Body of pancreas (tissue), 4 donors: ENCODE measurements at regions not wholly inside any gene's neighbourhood (a gene's known extent, or its start where the extent isn't known, plus 50 kb on each side); places are given as distances from the start of the nearest gene placed in this dataset.

Experiments
- POLR2A ChIP-seq, 3 donors: fragments of 450-650 bp; IDR thresholded peaks; one replicate each; pipeline ENCODE4 v1.6.1; 2016; ENCODE audit warnings: antibody characterized with exemption in 3 of 3, mild to moderate bottlenecking in 2 of 3
- TF ChIP-seq, protein P1 (sequence below), 7 experiments: fragments of 450-650 bp in 4 of 7; fragments of 200-600 bp in 3 of 7; sonication (generic) in 3 of 7; IDR thresholded peaks; one replicate each; pipeline ENCODE4 v1.5.1; 2016 to 2019; ENCODE audit warnings: antibody characterized with exemption in 7 of 7

DNA sequence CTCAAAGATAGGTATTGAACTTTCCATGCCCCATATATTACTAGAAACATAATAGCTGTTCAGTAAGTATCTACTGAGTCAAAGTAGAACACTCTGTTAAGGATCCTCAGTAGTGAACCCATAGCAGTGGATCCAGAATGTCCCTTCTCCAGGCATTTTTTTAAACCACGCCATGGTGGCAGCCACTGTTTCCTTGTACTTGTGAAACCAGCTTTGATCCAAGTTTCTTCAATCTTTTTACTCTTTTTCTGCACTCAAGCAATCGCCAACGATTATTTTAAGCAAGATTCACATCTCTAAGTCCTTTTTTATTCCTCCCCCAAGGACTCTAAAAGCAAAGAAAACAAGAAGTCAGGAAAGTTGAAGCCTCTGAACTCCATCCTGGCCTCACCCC lies 291.2 kb upstream of the SLC14A2 start:
- TF ChIP-seq, protein P1, sequence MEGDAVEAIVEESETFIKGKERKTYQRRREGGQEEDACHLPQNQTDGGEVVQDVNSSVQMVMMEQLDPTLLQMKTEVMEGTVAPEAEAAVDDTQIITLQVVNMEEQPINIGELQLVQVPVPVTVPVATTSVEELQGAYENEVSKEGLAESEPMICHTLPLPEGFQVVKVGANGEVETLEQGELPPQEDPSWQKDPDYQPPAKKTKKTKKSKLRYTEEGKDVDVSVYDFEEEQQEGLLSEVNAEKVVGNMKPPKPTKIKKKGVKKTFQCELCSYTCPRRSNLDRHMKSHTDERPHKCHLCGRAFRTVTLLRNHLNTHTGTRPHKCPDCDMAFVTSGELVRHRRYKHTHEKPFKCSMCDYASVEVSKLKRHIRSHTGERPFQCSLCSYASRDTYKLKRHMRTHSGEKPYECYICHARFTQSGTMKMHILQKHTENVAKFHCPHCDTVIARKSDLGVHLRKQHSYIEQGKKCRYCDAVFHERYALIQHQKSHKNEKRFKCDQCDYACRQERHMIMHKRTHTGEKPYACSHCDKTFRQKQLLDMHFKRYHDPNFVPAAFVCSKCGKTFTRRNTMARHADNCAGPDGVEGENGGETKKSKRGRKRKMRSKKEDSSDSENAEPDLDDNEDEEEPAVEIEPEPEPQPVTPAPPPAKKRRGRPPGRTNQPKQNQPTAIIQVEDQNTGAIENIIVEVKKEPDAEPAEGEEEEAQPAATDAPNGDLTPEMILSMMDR (IDR thresholded peaks at IDR 0.05) = no peak
- no peak for TF ChIP-seq POLR2A (IDR thresholded peaks at IDR 0.05)
